ENCODE measurements at regions not wholly inside any gene's neighbourhood (a gene's known extent, or its start where the extent isn't known, plus 50 kb on each side); places are given as distances from the start of the nearest gene placed in this dataset.
"Not testable (repeated sequence)": the region's sequence is repeated elsewhere in the genome, so short reads cannot be mapped to it uniquely, and the experiment has no call there.

GRCh38 chr6:75031102-75031501 lies 174.8 kb downstream of the COL12A1 start:
- not testable (repeated sequence) for DNase-seq

GRCh38 chr6:75029333-75029732 lies 176.5 kb downstream of the COL12A1 start:
- DNase-seq: no peak

DNA sequence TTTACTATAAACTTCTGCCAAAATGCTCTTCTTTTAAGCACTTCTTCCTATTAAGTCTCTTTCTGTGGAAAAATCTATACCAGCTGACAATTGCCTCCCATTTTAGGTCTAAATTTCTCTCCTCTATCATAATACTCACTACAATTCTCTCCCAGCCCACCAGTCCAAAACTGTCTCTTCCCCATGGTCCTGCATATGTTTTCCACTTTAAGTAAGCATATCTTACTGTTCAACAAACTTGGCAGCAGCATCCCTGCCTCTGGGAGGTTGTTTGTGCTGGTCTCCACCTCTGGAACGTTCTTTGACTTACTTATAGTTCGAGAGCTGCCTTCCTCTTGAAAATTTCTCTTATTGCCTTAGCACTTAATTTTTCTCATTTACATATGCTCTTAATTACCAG lies 180.5 kb downstream of the COL12A1 start:
- DNase-seq: no peak

DNA sequence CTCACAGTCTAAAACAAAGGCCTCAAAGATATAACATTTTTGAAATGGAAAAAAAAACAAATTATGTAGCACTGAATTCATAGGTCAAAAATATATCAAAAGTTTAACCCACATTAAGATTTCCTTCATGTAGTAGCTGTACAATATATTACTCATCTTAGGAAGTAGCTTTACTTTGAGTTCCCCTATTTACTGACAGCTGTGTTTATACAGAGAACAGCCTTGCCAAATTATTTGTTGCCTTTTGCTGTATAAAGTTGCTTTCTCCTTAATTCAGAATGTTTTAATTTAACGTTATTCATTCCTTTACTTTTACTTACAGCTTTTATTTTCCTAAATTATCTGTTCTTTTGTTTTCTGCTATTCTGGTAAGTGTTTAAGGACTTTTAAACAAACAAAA lies 181.0 kb downstream of the COL12A1 start:
- DNase-seq: no peak

GRCh38 chr6:75023634-75024033 lies 182.2 kb downstream of the COL12A1 start:
- DNase-seq: no peak

DNA sequence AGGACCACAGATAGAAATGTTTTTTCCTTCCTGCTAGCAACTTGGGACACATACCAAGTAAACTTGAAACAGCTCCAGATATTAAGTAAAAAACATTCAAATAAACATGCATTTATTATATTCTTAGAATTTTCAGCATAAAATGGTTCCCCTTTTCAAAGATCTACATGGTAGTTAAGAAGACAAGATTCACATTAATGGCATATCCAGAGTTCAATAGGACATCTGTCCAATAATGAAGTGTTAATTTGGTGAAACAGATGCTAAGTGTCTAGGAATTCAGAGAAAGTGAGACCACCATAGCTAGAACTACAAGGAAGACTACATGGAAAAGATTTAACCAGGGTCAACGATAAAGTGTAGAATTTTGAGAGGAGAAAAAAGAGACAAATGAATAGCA lies 184.9 kb downstream of the COL12A1 start:
- DNase-seq: no peak

DNA sequence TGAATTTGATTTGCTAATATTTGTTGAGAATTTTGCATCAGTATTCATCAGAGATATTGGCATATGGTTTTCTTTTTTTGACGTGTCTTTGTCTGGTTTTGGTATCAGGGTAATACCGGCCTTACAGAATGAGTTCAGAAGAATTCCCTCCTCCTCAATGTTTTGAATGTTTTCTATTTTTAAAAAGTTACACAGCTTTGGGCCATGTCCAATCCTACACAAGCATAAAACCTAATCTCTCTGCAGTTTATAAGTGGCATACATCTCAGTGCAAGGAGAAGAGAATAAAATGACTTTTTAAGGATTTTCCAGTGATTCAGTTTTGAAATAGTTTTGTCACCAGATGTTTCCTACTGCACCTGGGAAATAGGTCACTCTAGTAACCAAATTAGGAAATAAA lies 185.5 kb downstream of the COL12A1 start:
- no peak for DNase-seq

DNA sequence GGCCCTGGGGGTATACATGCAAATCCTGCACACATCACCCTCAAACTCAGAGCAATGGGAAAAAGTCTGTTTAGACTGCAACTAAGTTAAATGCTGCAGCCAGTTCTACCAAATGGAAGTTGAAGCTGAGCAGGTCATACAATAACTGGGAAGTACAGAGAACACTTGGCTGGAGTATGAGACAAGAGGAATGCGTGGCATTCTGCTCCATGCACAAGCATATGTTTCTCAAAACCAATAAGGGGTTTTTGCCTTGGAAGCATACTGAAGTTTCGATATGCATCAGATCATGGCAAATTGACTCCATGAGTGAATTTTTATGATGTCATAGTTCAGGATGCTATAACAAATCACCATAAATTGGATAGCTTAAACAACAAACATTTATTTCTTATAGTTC lies 193.8 kb downstream of the COL12A1 start:
- DNase-seq: no peak

- not testable (repeated sequence) for DNase-seq
Measured at GRCh38 chr6:75003984-75004383, 201.9 kb downstream of the COL12A1 start.

- no peak for DNase-seq
Measured at GRCh38 chr6:74997646-74998045, 208.2 kb downstream of the COL12A1 start.

GRCh38 chr6:74993136-74993535 lies 212.7 kb downstream of the COL12A1 start:
- DNase-seq: no peak

- no peak for DNase-seq
Measured at GRCh38 chr6:74991573-74992332, 214.1 kb downstream of the COL12A1 start.

- no peak for DNase-seq
Measured at GRCh38 chr6:74979065-74979766, 226.6 kb downstream of the COL12A1 start.

DNA sequence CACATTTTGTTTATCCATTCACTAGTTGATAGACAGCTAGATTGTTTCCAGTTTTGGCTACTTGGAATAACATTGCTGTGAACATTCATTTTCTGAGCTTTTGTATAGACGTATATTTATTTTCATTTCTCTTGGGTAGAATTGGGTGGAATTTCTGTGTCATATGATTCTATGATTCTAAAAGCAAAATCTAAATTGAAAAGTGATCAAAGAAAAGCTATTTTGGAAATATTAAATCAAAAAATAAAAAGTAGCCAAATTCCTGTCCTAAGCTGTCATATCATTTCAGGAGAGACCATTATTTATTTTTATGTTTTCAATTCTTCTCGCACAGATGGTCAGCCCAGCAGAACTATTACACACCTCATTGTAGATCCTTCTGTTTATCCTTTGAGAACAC lies 229.2 kb downstream of the COL12A1 start:
- DNase-seq: no peak

GRCh38 chr6:74976026-74976425 lies 229.8 kb downstream of the COL12A1 start:
- DNase-seq: no peak

GRCh38 chr6:74973591-74973990 lies 232.3 kb downstream of the COL12A1 start:
- no peak for DNase-seq

GRCh38 chr6:74971633-74972032 lies 234.2 kb downstream of the COL12A1 start:
- no peak for DNase-seq

GRCh38 chr6:74969591-74970267 lies 236.1 kb downstream of the COL12A1 start:
- no peak for DNase-seq

GRCh38 chr6:74967821-74968220 lies 238.0 kb downstream of the COL12A1 start:
- DNase-seq: no peak

DNA sequence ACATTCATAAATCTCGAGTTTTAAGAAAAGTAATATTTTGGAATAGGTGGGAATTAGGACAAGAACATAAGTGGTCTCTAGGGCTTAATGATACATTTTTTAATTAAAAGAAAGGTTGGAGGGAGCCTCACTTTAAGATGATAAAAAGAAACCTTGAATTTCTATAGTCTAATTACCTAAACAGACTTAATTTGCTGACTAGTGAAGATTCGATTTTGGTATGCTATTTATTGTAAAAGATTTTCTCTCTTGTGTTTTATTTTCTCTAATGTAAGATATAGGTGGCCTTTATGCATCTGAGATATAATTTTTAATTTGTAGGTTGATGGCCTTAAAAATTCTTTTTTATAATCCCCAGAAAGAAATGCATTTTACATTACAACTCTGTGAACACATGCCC lies 239.1 kb downstream of the COL12A1 start:
- no peak for DNase-seq

DNA sequence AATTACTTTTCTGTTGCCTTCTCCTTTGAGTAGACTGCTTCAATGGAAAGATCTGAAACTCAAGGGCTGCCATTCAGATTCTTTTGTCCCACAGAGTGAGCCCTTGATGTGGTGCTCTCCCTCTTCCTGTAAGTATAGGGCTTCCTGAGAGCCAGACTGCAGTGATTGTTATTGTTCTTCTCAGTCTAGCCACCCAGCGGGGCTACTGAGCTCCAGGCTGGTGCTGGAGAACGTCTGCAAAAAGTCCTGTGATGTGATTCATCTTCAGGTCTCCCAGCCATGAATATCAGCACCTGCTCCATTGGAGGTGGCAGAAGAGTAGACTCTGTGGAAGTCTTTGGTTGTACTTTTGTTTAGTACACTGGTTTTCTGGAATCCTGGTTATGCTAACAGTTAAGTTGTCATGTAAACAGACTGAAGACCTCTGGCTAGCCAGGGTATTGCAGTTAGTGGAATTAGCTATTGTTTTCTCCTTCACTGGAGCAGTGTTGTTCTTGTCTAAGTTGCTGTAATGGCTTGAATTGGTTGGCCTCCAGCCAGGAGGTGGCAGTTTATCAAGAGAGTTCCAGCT lies 240.9 kb downstream of the COL12A1 start:
- no peak for DNase-seq

GRCh38 chr6:74956559-74957428 lies 249.1 kb downstream of the COL12A1 start:
- no peak for DNase-seq

DNA sequence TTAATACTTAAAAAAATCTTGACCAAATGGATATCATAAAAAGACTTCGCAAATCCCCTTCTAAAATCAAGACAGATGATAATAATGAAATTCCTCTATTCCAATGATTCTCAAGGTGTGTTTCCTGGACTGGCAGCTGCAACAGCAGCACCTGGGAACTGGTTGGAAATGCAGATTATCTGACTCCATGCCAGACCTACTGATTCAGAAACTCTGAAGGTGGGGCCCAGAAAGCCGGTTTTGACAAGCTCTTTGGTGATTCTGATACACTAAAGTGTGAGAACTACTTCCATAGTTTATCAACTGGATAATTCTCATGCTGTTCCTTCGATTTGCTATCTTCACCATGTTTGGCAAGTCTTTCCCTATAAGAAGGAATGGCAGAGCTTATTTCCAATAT lies 252.1 kb downstream of the COL12A1 start:
- no peak for DNase-seq
